ENCODE measurements at regions not wholly inside any gene's neighbourhood (a gene's known extent, or its start where the extent isn't known, plus 50 kb on each side); places are given as distances from the start of the nearest gene placed in this dataset.

- no peak for TF ChIP-seq CTCF (IDR thresholded peaks at IDR 0.05)
- no peak for TF ChIP-seq POLR2A (IDR thresholded peaks at IDR 0.05)
These were observed 51.8 kb upstream of the PMAIP1 start for GRCh38 chr18:59848002-59848401.
